Esophagus muscularis mucosa (tissue), 4 donors: ENCODE measurements at regions not wholly inside any gene's neighbourhood (a gene's known extent, or its start where the extent isn't known, plus 50 kb on each side); places are given as distances from the start of the nearest gene placed in this dataset.
"Not testable (repeated sequence)": the region's sequence is repeated elsewhere in the genome, so short reads cannot be mapped to it uniquely, and the experiment has no call there.

Experiments
- DNase-seq: peaks from one replicate; pipeline ENCODE4 v3.0.0-alpha.2; 2017; ENCODE audit errors: extremely low spot score
- H3K27ac ChIP-seq, 4 donors: fragments of 200-600 bp; sonication (generic); replicated peaks in 1 of 4; 1 replicate in 3 of 4; 2 replicates in 1 of 4; pipeline ENCODE4 v1.5.1; 2016 to 2019; ENCODE audit warnings: mild to moderate bottlenecking in 1 of 4
- H3K27me3 ChIP-seq, 4 donors: fragments of 200-600 bp; sonication (generic); one replicate each; pipeline versions ENCODE4 v1.5.1 to v1.6.0; 2016 to 2019
- H3K36me3 ChIP-seq, 4 donors: fragments of 200-600 bp; sonication (generic); one replicate each; pipeline ENCODE4 v1.5.1; 2016 to 2019
- H3K4me1 ChIP-seq, 4 donors: fragments of 200-600 bp; sonication (generic); one replicate each; pipeline ENCODE4 v1.5.1; 2016 to 2019
- H3K4me3 ChIP-seq, 4 donors: fragments of 200-600 bp; sonication (generic); 1 replicate in 2 of 4; 2 replicates in 2 of 4; pipeline ENCODE4 v1.5.1; 2016 to 2019; ENCODE audit warnings: mild to moderate bottlenecking in 4 of 4, moderate library complexity in 1 of 4
- H3K9me3 ChIP-seq, 4 donors: fragments of 200-600 bp; sonication (generic); 1 replicate in 3 of 4; 2 replicates in 1 of 4; pipeline ENCODE4 v1.5.1; 2016 to 2019
- EP300 ChIP-seq: sonication (generic); formaldehyde crosslinking; IDR thresholded peaks from one replicate; pipeline ENCODE4 v1.6.1; 2017; ENCODE audit warnings: antibody characterized with exemption
- POLR2A ChIP-seq: fragments of 450-650 bp; IDR thresholded peaks from one replicate; pipeline ENCODE4 v1.6.1; 2017; ENCODE audit warnings: antibody characterized with exemption, moderate library complexity, mild to moderate bottlenecking, low read depth
- POLR2AphosphoS5 ChIP-seq, 2 donors: sonication (generic); formaldehyde crosslinking; IDR thresholded peaks; one replicate each; pipeline ENCODE4 v1.6.1; 2017; ENCODE audit warnings: antibody characterized with exemption in 2 of 2
- WGBS: methylation state at CpG from one replicate; pipeline ENCODE4 v1.1.5; 2018; 5-methylcytosine and 5-hydroxymethylcytosine counted together
- intact Hi-C: fragments of 100-400 bp; cut with DNase I; formaldehyde crosslinking; loops from one replicate; pipeline ENCODE4 v1.15.1; 2023
- TF ChIP-seq, protein P1 (sequence below), 3 experiments: fragments of 200-600 bp in 2 of 3; fragments of 450-650 bp in 1 of 3; sonication (generic) in 2 of 3; IDR thresholded peaks; one replicate each; pipeline ENCODE4 v1.5.1; 2017 to 2019; ENCODE audit warnings: antibody characterized with exemption in 3 of 3, mild to moderate bottlenecking in 2 of 3, moderate library complexity in 1 of 3

DNA sequence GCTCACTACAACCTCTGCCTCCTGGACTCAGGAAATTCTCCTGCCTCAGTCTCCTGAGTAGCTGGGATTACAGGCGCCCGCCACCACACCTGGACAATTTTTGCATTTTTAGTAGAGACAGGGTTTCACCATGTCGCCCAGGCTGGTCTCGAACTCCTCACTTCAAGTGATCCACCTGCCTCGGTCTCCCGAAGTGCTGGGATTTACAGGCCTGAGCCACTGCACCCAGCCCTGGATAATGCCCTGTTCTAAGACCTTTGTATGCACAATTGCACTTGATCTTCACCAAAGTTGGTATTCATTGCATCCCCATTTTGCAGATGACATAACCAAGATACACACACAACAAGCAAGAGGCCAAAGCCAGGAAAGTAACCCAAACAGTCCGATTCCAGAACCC lies 97.7 kb upstream of the CARD11 start:
- no peak for DNase-seq

DNA sequence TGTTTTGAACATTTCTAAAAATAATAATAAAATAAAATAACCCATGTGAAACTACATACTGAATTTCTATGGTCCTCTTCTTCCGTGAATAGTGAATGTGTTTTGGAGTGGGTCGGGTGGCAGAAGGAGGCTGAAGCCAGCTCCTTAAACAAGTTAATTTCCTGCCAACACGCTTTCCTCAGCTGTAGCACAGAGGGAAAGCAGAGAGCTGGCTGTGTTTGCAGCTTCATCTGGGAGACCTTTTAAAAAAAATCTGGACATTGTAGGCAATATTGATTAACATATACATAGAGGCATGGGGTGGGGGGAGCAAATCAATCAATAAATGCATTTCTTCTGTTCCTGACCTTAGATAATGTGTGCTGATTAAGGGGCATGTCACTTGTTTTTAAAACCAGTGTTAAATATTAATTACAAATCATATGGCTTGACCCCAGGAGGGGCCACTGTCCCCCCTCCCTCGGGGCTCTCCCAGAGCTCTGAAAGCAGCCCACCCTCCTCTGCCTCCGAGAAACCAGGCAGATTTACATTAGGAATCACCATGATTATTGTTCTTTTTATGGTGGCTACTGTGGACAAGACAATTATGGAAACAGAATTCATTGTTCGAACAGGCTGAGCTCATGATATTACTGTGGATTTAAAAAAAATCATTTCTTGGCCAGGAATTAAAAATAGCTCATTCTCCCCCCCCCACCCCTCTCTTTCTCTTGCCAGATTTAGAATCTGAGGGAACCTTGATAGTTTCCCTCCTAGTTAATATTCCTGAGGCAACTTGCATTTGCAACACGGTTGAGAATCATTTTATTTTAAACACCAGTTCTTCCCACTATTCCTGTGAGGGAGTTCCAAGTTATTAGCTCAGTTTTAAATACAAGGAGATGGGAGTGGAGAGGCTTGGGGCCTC lies 100.5 kb upstream of the CARD11 start:
- no peak for TF ChIP-seq POLR2A
- TF ChIP-seq, protein P1, sequence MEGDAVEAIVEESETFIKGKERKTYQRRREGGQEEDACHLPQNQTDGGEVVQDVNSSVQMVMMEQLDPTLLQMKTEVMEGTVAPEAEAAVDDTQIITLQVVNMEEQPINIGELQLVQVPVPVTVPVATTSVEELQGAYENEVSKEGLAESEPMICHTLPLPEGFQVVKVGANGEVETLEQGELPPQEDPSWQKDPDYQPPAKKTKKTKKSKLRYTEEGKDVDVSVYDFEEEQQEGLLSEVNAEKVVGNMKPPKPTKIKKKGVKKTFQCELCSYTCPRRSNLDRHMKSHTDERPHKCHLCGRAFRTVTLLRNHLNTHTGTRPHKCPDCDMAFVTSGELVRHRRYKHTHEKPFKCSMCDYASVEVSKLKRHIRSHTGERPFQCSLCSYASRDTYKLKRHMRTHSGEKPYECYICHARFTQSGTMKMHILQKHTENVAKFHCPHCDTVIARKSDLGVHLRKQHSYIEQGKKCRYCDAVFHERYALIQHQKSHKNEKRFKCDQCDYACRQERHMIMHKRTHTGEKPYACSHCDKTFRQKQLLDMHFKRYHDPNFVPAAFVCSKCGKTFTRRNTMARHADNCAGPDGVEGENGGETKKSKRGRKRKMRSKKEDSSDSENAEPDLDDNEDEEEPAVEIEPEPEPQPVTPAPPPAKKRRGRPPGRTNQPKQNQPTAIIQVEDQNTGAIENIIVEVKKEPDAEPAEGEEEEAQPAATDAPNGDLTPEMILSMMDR (IDR thresholded peaks at IDR 0.05) = no peak
- no peak for TF ChIP-seq EP300
- no peak for TF ChIP-seq POLR2AphosphoS5 (IDR thresholded peaks at IDR 0.05)
- H3K4me1 ChIP-seq = peaks cover 0 to 10% (median 9%) of the 10 kb centered on the region in 4 donors
- H3K27me3 ChIP-seq = peaks cover 0 to 22% (median 0%) of the 10 kb centered on the region in 4 donors
- H3K36me3 ChIP-seq = no peaks in the 10 kb centered on the region
- intact Hi-C loops = no loop called here
- DNase-seq = no peak
- H3K27ac ChIP-seq = no peak overlapping the region
- WGBS = 18% methylated on average over 7 of the region's 7 CpGs
- H3K4me3 ChIP-seq = no peak overlapping the region
- no peaks in the 10 kb centered on the region for H3K9me3 ChIP-seq

More for the DNA sequence above, 97.7 kb upstream of the CARD11 start:
- Histone ChIP-seq H3K27ac (no peak overlapping the region), H3K36me3 (no peaks in the 10 kb centered on the region), H3K4me1 (peaks cover 0 to 10% (median 9%) of the 10 kb centered on the region in 4 donors), H3K27me3 (peaks cover 0 to 37% (median 0%) of the 10 kb centered on the region in 4 donors), H3K4me3 (no peak overlapping the region), H3K9me3 (peaks cover 0 to 4% (median 0%) of the 10 kb centered on the region in 4 donors)
- TF ChIP-seq POLR2A (no peak), EP300 (no peak), POLR2AphosphoS5 (IDR thresholded peaks at IDR 0.05) (no peak)
- TF ChIP-seq, protein P1 (IDR thresholded peaks at IDR 0.05) = no peak
- 89% methylated on average over 7 of the region's 7 CpGs for WGBS
- intact Hi-C loops = no loop called here

DNA sequence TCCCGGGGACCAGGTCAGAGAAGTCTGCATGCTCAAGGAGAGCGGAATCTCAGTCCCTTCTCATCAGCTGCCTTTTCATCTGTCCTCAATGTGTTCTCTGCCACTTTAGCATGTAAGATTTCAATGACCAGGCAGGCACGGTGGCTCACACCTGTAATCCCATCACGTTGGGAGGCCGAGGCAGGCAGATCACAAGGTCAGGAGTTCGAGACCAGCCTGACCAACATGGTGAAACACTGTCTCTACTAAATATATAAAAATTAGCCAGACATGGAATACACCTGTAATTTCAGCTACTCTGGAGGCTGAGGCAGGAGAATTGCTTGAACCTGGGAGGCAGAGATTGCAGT lies 101.1 kb upstream of the CARD11 start:
- H3K4me3 ChIP-seq, H3K9me3 ChIP-seq, intact Hi-C loops, DNase-seq, H3K27ac ChIP-seq, H3K36me3 ChIP-seq: not testable (repeated sequence)
- Histone ChIP-seq H3K27me3 (peaks cover 0 to 20% (median 0%) of the 10 kb centered on the region in 4 donors), H3K4me1 (peaks cover 0 to 10% (median 9%) of the 10 kb centered on the region in 4 donors)
- WGBS = 64% methylated on average over 6 of the region's 6 CpGs

- no peaks in the 10 kb centered on the region for H3K9me3 ChIP-seq
- H3K36me3 ChIP-seq = no peaks in the 10 kb centered on the region
- no peak overlapping the region for H3K27ac ChIP-seq
- peaks cover 0 to 11% (median 0%) of the 10 kb centered on the region in 4 donors for H3K27me3 ChIP-seq
- no peak overlapping the region for H3K4me3 ChIP-seq
- DNase-seq = no peak
- TF ChIP-seq POLR2AphosphoS5 (IDR thresholded peaks at IDR 0.05) (no peak), EP300 (no peak), POLR2A (no peak)
- TF ChIP-seq, protein P1 (IDR thresholded peaks at IDR 0.05) = no peak
- intact Hi-C loops = no loop called here
- H3K4me1 ChIP-seq = peaks cover 0 to 10% (median 9%) of the 10 kb centered on the region in 4 donors
- 78% methylated on average over 18 of the region's 18 CpGs for WGBS
Observed at GRCh38 chr7:3146571-3147226, 103.0 kb upstream of the CARD11 start.

DNA sequence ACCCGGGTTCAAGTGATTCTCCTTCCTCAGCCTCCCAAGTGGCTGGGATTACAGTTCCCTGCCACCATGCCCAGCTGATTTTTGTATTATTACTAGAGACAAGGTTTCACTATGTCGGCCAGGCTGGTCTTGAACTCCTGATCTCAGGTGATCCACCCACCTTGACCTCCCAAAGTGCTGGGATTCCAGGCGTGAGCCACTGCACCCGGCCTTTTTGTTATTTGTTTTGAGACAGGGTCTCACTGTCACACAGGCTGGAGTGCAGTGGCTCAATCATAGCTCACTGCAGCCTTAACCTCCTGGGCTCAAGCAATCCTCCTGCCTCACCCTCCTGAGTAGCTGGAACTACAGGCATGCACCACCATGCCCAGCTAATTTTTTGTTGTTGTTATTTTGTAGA lies 104.8 kb upstream of the CARD11 start:
- H3K4me3 ChIP-seq, intact Hi-C loops, H3K27ac ChIP-seq, H3K36me3 ChIP-seq, DNase-seq, H3K9me3 ChIP-seq: not testable (repeated sequence)
- H3K27me3 ChIP-seq = peaks cover 0 to 17% (median 0%) of the 10 kb centered on the region in 4 donors
- 73% methylated on average over 4 of the region's 4 CpGs for WGBS
- peaks cover 0 to 10% (median 9%) of the 10 kb centered on the region in 4 donors for H3K4me1 ChIP-seq
